ENCODE measurements at regions not wholly inside any gene's neighbourhood (a gene's known extent, or its start where the extent isn't known, plus 50 kb on each side); places are given as distances from the start of the nearest gene placed in this dataset.
"Not testable (repeated sequence)": the region's sequence is repeated elsewhere in the genome, so short reads cannot be mapped to it uniquely, and the experiment has no call there.

- intact Hi-C loops (cut with micrococcal nuclease): no loop called here
- Mint-ChIP-seq H3K4me3 (ENCODE audit: low read depth) (peak overlapping the region; percentile 15), H3K27ac (no peak overlapping the region), H3K36me3 (ENCODE audit: low read depth) (no peaks in the 10 kb centered on the region), H3K27me3 (ENCODE audit: low read depth) (peaks cover 3% of the 10 kb centered on the region), H3K9me3 (no peaks in the 10 kb centered on the region), H3K4me1 (ENCODE audit: low read depth) (peaks cover 17% of the 10 kb centered on the region)
- no peak for DNase-seq (ENCODE audit: low spot score)
Measured at GRCh38 chr2:11945139-11946126, 199.0 kb downstream of the LPIN1 start.

GRCh38 chr2:11947956-11948355 lies 201.5 kb downstream of the LPIN1 start:
- Mint-ChIP-seq H3K9me3 (no peaks in the 10 kb centered on the region), H3K36me3 (ENCODE audit: low read depth) (no peaks in the 10 kb centered on the region), H3K27me3 (ENCODE audit: low read depth) (peaks cover 3% of the 10 kb centered on the region), H3K4me1 (ENCODE audit: low read depth) (peaks cover 17% of the 10 kb centered on the region), H3K4me3 (ENCODE audit: low read depth) (no peak overlapping the region), H3K27ac (no peak overlapping the region)
- no peak for DNase-seq (ENCODE audit: low spot score)
- intact Hi-C loops (cut with micrococcal nuclease): no loop called here

GRCh38 chr2:11949732-11950523 lies 203.5 kb downstream of the LPIN1 start:
- peaks cover 15% of the 10 kb centered on the region for H3K27me3 Mint-ChIP-seq (ENCODE audit: low read depth)
- no peak for DNase-seq (ENCODE audit: low spot score)
- no peak overlapping the region for H3K27ac Mint-ChIP-seq
- intact Hi-C loops (cut with micrococcal nuclease): no loop called here
- H3K4me3 Mint-ChIP-seq (ENCODE audit: low read depth): no peak overlapping the region
- H3K4me1 Mint-ChIP-seq (ENCODE audit: low read depth): peaks cover 9% of the 10 kb centered on the region
- H3K9me3 Mint-ChIP-seq: no peaks in the 10 kb centered on the region
- H3K36me3 Mint-ChIP-seq (ENCODE audit: low read depth): no peaks in the 10 kb centered on the region

- intact Hi-C loops (cut with micrococcal nuclease): no loop called here
- Mint-ChIP-seq H3K36me3 (ENCODE audit: low read depth) (no peaks in the 10 kb centered on the region), H3K4me1 (ENCODE audit: low read depth) (peaks cover under 1% of the 10 kb centered on the region), H3K4me3 (ENCODE audit: low read depth) (no peak overlapping the region), H3K27me3 (ENCODE audit: low read depth) (peaks cover 21% of the 10 kb centered on the region), H3K27ac (no peak overlapping the region), H3K9me3 (no peaks in the 10 kb centered on the region)
- no peak for DNase-seq (ENCODE audit: low spot score)
Measured at GRCh38 chr2:11950896-11951295, 204.5 kb downstream of the LPIN1 start.

- DNase-seq (ENCODE audit: low spot score); H3K4me3 Mint-ChIP-seq (ENCODE audit: low read depth); intact Hi-C loops (cut with micrococcal nuclease); H3K9me3 Mint-ChIP-seq; H3K27ac Mint-ChIP-seq; H3K4me1 Mint-ChIP-seq (ENCODE audit: low read depth); H3K36me3 Mint-ChIP-seq (ENCODE audit: low read depth): not testable (repeated sequence)
- peaks cover 21% of the 10 kb centered on the region for H3K27me3 Mint-ChIP-seq (ENCODE audit: low read depth)
Measured at GRCh38 chr2:11951492-11951891, 205.1 kb downstream of the LPIN1 start.

- H3K27me3 Mint-ChIP-seq (ENCODE audit: low read depth): peaks cover 25% of the 10 kb centered on the region
- intact Hi-C loops (cut with micrococcal nuclease): no loop called here
- no peaks in the 10 kb centered on the region for H3K9me3 Mint-ChIP-seq
- no peaks in the 10 kb centered on the region for H3K36me3 Mint-ChIP-seq (ENCODE audit: low read depth)
- no peak overlapping the region for H3K4me3 Mint-ChIP-seq (ENCODE audit: low read depth)
- H3K27ac Mint-ChIP-seq: no peak overlapping the region
- no peak for DNase-seq (ENCODE audit: low spot score)
- H3K4me1 Mint-ChIP-seq (ENCODE audit: low read depth): no peaks in the 10 kb centered on the region
Measured at GRCh38 chr2:11953258-11953657, 206.8 kb downstream of the LPIN1 start.

GRCh38 chr2:11955314-11955713 lies 208.9 kb downstream of the LPIN1 start:
- peaks cover 25% of the 10 kb centered on the region for H3K27me3 Mint-ChIP-seq (ENCODE audit: low read depth)
- no peaks in the 10 kb centered on the region for H3K9me3 Mint-ChIP-seq
- no peak for DNase-seq (ENCODE audit: low spot score)
- no peaks in the 10 kb centered on the region for H3K4me1 Mint-ChIP-seq (ENCODE audit: low read depth)
- H3K4me3 Mint-ChIP-seq (ENCODE audit: low read depth): no peak overlapping the region
- H3K36me3 Mint-ChIP-seq (ENCODE audit: low read depth): no peaks in the 10 kb centered on the region
- H3K27ac Mint-ChIP-seq: no peak overlapping the region
- intact Hi-C loops (cut with micrococcal nuclease): no loop called here

- no peak for DNase-seq (ENCODE audit: low spot score)
- no peaks in the 10 kb centered on the region for H3K9me3 Mint-ChIP-seq
- intact Hi-C loops (cut with micrococcal nuclease): no loop called here
- H3K36me3 Mint-ChIP-seq (ENCODE audit: low read depth): no peaks in the 10 kb centered on the region
- no peak overlapping the region for H3K27ac Mint-ChIP-seq
- H3K4me1 Mint-ChIP-seq (ENCODE audit: low read depth): no peaks in the 10 kb centered on the region
- H3K27me3 Mint-ChIP-seq (ENCODE audit: low read depth): peaks cover 25% of the 10 kb centered on the region
- no peak overlapping the region for H3K4me3 Mint-ChIP-seq (ENCODE audit: low read depth)
Measured at GRCh38 chr2:11955884-11956291, 209.5 kb downstream of the LPIN1 start.

- no peak for DNase-seq (ENCODE audit: low spot score)
- H3K27me3 Mint-ChIP-seq (ENCODE audit: low read depth): peaks cover 4% of the 10 kb centered on the region
- no peak overlapping the region for H3K4me3 Mint-ChIP-seq (ENCODE audit: low read depth)
- intact Hi-C loops (cut with micrococcal nuclease): no loop called here
- no peaks in the 10 kb centered on the region for H3K4me1 Mint-ChIP-seq (ENCODE audit: low read depth)
- no peak overlapping the region for H3K27ac Mint-ChIP-seq
- no peaks in the 10 kb centered on the region for H3K36me3 Mint-ChIP-seq (ENCODE audit: low read depth)
- H3K9me3 Mint-ChIP-seq: no peaks in the 10 kb centered on the region
Measured at GRCh38 chr2:11962707-11963328, 216.4 kb downstream of the LPIN1 start.

- Mint-ChIP-seq H3K4me3 (ENCODE audit: low read depth) (no peak overlapping the region), H3K9me3 (no peaks in the 10 kb centered on the region), H3K27me3 (ENCODE audit: low read depth) (peaks cover 4% of the 10 kb centered on the region), H3K27ac (no peak overlapping the region), H3K36me3 (ENCODE audit: low read depth) (no peaks in the 10 kb centered on the region), H3K4me1 (ENCODE audit: low read depth) (no peaks in the 10 kb centered on the region)
- no peak for DNase-seq (ENCODE audit: low spot score)
- intact Hi-C loops (cut with micrococcal nuclease): no loop called here
Measured at GRCh38 chr2:11963966-11964365, 217.5 kb downstream of the LPIN1 start.

- H3K4me3 Mint-ChIP-seq (ENCODE audit: low read depth): no peak overlapping the region
- H3K27me3 Mint-ChIP-seq (ENCODE audit: low read depth): peaks cover 4% of the 10 kb centered on the region
- peaks cover 8% of the 10 kb centered on the region for H3K9me3 Mint-ChIP-seq
- H3K36me3 Mint-ChIP-seq (ENCODE audit: low read depth): no peaks in the 10 kb centered on the region
- intact Hi-C loops (cut with micrococcal nuclease): no loop called here
- no peak for DNase-seq (ENCODE audit: low spot score)
- H3K27ac Mint-ChIP-seq: no peak overlapping the region
- H3K4me1 Mint-ChIP-seq (ENCODE audit: low read depth): no peaks in the 10 kb centered on the region
Measured at GRCh38 chr2:11967946-11968465, 221.6 kb downstream of the LPIN1 start.

- Mint-ChIP-seq H3K4me3 (ENCODE audit: low read depth) (no peak overlapping the region), H3K4me1 (ENCODE audit: low read depth) (no peaks in the 10 kb centered on the region), H3K36me3 (ENCODE audit: low read depth) (no peaks in the 10 kb centered on the region), H3K9me3 (peaks cover 11% of the 10 kb centered on the region), H3K27me3 (ENCODE audit: low read depth) (peaks cover 4% of the 10 kb centered on the region), H3K27ac (no peak overlapping the region)
- DNase-seq (ENCODE audit: low spot score): no peak
- intact Hi-C loops (cut with micrococcal nuclease): no loop called here
Measured at GRCh38 chr2:11968521-11968920, 222.1 kb downstream of the LPIN1 start.

All from activated T-helper 2 cell treated with anti-CD3 and anti-CD28 coated beads, Interferon-gamma antibody, Interleukin-2, Interleukin-4, amounts not matched to agents 10 μg/mL and 5 μg/mL and 100 μg/mL, durations not matched to agents 14 hours and 24 hours and 36 hours (primary cell).